Sigmoid colon (tissue), 4 donors: ENCODE measurements at regions not wholly inside any gene's neighbourhood (a gene's known extent, or its start where the extent isn't known, plus 50 kb on each side); places are given as distances from the start of the nearest gene placed in this dataset.

Source experiments
- CTCF ChIP-seq, 4 experiments: fragments of 450-650 bp in 3 of 4; fragments of 200-600 bp in 1 of 4; IDR thresholded peaks; one replicate each; pipeline ENCODE4 v1.5.1; 2016 to 2019; ENCODE audit warnings: antibody characterized with exemption in 4 of 4, mild to moderate bottlenecking in 3 of 4, moderate library complexity in 2 of 4
- EP300 ChIP-seq, 4 donors: sonication (generic); formaldehyde crosslinking; IDR thresholded peaks; one replicate each; pipeline ENCODE4 v1.6.1; 2017; ENCODE audit warnings: antibody characterized with exemption in 4 of 4
- POLR2A ChIP-seq, 2 donors: fragments of 450-650 bp; IDR thresholded peaks; one replicate each; pipeline ENCODE4 v1.6.1; 2016; ENCODE audit warnings: antibody characterized with exemption in 2 of 2, mild to moderate bottlenecking in 2 of 2, moderate library complexity in 2 of 2
- POLR2AphosphoS5 ChIP-seq, 4 donors: sonication (generic); formaldehyde crosslinking; IDR thresholded peaks; one replicate each; pipeline ENCODE4 v1.6.1; 2017; ENCODE audit warnings: antibody characterized with exemption in 4 of 4

GRCh38 chr14:97930166-97930565 lies 1133.0 kb downstream of the VRK1 start:
- TF ChIP-seq POLR2A (IDR thresholded peaks at IDR 0.05) (no peak), POLR2AphosphoS5 (IDR thresholded peaks at IDR 0.05) (no peak), CTCF (IDR thresholded peaks at IDR 0.05) (no peak), EP300 (IDR thresholded peaks at IDR 0.05) (no peak)
